ENCODE measurements at regions not wholly inside any gene's neighbourhood (a gene's known extent, or its start where the extent isn't known, plus 50 kb on each side); places are given as distances from the start of the nearest gene placed in this dataset.

- TF ChIP-seq POLR2AphosphoS5 (IDR thresholded peaks at IDR 0.05) (no peak), CTCF (IDR thresholded peaks at IDR 0.05) (no peak), POLR2A (IDR thresholded peaks at IDR 0.05; ENCODE audit: low read depth) (no peak), EP300 (IDR thresholded peaks at IDR 0.05) (no peak)
Observed at GRCh38 chr20:52787962-52788361, 184.2 kb upstream of the TSHZ2 start.

Measured in esophagus muscularis mucosa (tissue), 4 donors.